ELF-1 (cell line): ENCODE measurements at regions not wholly inside any gene's neighbourhood (a gene's known extent, or its start where the extent isn't known, plus 50 kb on each side); places are given as distances from the start of the nearest gene placed in this dataset.
A peak's percentile ranks its signal among the peaks of the same experiment; 100 is the strongest.
"Not testable (repeated sequence)": the region's sequence is repeated elsewhere in the genome, so short reads cannot be mapped to it uniquely, and the experiment has no call there.

Source experiments
- DNase-seq: peaks from one replicate; pipeline ENCODE4 v3.0.0-alpha.2; 2016; ENCODE audit warnings: low read depth, low spot score

DNA sequence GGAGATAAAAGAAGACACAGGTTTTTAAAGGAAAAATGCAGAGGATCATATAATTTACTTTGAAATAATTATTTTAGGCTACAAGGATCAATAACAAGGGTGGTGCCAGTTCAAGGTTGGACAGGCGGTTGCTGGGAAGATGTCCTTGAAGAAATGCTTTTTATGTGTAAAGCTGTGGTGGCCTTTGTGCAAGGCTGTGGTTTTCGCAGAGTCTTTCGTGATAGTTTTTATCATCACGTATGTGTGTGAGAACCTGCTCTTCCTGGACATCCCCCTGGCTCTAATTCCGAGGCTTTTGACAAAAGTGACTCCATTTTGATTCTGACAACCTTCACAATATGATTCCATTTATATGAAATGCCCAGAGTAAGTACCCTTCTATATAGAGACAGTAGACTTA, 85.8 kb upstream of the COG2 start:
- DNase-seq = no peak

DNA sequence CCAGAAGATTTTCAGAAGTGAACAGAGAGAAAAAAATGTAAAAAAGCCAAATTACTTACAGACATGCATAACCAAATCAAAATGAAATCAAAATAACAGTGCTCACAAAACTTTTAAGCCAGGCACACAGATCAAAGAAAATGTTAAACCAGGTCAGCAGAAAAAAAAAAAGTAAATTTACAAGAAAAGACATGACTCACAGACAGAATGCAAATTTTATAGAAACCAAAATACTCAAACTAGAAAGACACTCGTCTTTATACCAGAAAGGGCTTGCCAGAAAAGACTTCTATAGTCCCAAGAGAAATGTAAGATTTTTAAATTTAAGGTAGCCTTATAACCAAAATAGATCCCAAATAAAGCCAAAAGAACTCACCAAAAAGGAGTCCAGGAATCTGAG, 86.5 kb upstream of the COG2 start:
- DNase-seq = no peak

DNA sequence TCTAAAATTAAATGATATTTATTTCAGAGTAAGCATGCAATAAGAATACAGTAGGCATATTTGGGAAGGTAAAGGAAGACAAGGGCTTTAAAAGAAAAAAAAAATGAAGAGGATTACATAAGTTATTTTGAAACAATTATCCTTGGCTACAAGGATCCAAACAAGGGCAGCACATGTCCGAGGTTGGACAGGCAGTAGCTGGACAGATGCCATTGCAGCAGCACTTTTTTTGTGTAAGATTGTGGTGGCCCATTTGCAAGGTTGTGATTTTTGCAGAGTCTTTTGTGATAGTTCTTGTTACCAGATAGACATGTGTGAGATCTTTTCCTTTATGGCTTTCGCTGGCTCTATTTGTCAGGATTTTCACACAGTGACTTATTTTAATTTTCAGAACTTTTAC, 89.4 kb upstream of the COG2 start:
- DNase-seq = no peak

DNA sequence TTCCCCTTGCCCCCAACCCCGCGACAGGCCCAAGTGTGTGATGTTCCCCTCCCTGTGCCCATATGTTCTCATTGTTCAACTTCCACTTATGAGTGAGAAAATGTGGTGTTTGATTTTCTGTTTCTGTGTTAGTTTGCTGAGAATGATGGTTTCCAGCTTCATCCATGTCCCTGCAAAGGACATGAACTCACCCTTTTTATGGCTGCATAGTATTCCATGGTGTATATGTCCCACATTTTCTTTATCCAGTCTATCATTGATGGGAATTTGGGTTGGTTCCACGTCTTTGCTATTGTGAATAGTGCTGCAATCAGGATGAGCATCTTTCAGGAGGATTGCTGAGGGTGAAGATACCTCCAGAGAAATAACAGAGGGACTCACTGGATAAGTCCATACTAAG, 91.3 kb upstream of the COG2 start:
- not testable (repeated sequence) for DNase-seq

DNA sequence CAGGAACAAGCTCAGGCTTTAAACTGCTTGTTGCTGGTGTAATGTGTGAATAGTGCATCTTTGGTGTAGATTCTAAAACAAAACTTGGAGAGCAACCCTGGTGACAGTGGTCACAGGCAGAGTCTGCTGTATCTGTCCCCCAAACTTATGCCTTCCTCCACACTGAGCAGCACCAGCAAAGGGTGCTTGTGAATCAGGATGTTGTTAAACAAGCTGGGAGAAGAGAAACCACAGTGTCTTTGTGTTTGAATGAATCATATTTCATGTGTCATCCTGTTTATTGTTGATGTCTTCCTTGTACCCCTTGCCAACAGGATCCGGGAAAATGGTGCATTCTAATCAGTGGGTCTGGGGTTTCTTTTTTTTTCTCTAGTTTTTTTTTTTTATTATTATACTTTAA, 91.9 kb upstream of the COG2 start:
- no peak for DNase-seq

DNA sequence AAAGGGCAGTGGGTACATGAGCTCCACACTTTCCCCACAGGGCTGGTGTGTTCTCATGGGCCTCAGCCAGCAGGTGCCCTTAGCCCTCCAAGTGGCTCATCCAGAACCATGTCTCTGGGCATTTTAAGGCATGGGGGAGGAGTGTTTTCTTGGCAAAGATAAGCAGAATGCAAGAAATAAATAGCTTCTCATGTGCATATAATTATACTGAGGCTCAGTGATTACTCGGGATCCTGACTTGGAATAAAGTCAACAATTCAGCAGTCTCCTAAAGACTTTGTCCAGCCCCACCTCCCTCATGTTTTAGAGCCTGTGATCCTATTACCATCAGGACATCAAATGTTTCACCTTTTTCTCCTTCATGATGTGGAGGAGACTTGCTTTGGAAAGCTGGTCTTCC, 92.7 kb upstream of the COG2 start:
- no peak for DNase-seq

DNA sequence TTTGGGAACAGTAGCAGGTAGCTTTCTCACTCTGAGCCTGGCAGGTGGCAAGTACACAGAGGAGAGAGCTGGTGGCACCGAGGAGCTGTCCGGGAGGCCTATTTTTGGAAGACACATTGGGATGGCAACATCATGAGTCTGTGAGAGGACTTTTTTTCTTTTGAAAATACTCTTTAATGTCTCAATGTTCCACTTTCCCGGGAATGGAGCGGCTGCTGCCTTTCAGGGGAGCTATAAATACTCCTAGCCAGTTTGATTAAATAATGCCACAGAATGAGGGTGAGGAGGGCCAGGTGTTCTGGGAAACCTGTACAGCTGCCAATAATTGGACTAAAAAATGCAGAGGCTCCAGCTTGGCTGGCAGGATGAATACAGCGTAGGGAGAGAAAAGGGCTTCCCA, 93.3 kb upstream of the COG2 start:
- DNase-seq = no peak

DNA sequence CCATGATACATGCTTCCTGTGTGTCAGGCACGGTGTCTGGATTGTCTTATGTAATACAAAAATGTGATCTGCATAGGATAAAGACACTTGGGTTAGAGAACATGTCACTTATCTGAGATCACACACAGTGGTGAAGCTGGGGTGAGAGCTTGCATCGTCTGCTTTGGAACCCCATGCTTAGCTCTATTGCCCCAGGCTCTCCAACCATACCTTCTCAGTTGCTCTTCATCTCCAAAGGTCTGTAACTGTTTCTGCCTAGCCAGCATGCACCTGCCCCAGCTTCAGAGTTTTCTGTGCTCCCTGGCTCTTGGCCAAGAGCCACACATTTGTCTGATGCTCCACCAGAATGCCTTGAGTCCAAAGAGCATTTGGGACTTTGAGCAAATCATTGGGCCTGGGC, 93.9 kb upstream of the COG2 start:
- no peak for DNase-seq

DNA sequence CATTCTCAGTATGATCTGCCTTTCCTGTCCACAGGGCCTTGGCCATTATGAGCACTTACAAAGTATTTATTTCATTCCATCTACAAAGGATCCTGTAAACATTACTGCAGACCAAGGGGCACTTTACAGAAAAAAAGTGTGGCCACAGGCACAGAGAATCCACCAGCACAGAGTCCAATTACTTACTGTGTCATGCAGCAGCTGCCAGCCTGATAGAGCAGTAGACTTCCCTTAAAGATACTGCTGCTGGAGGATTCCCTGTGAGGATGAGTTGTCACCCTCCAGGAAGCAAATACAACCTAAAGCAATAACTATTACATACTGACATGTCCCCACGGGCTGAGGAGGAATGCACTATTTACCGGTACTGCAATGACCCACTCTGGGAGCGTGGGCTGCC, 97.1 kb upstream of the COG2 start:
- no peak for DNase-seq

DNA sequence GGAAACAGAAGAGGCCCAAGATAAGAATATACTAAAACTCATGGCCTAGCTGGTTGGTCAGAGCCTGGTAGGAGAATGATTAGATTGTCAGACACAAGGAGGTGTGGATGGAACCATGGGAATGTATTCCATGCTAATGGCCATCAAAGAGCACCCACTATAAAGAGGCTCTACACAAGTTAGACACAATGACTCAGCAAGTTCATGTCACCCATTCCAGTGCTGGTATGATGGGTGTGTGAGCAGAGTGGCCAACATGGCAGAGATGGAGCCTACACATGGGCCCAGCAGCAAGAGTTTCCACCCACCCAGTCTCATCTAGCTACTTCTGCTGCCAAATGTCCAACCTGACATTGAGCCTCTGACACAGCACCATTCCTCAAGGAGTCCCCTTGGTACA, 97.5 kb upstream of the COG2 start:
- no peak for DNase-seq

DNA sequence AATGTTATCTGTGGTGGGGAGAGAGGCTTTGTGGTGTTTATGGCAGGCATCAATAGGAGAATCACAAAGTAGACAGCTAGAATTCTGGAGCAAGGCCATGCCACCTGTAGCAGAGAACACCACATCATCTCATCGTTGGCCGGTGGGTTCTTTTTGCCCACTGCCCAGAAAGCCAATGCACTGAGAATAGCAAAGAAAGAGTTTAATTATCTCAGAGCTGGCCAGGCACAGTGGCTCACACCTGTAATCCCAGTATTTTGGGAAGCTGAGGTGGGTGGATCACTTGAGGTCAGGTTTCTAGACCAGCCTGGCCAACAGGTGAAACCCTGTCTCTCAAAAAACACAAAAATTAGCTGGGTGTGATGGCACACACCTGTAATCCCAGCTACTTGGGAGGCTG, 99.2 kb upstream of the COG2 start:
- DNase-seq = no peak

DNA sequence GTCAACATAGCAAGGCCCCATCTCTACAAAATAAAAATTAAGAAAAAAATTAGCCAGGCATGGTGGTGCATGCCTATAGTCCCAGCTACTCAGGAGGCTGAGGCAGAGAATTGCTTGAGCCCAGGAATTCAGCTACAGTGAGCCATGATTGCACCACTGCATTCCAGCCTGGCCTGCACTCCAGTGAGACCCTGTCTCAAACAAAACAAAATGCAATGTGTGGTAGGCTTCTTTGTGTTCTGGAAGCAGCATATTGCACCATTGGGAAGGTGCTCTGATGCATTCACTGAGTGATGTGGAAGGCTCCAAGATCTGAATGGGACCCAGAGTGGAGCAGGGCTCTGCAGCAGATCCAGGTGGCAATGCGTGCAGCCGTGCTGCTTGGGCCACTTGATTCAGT, 99.6 kb upstream of the COG2 start:
- DNase-seq = no peak

DNA sequence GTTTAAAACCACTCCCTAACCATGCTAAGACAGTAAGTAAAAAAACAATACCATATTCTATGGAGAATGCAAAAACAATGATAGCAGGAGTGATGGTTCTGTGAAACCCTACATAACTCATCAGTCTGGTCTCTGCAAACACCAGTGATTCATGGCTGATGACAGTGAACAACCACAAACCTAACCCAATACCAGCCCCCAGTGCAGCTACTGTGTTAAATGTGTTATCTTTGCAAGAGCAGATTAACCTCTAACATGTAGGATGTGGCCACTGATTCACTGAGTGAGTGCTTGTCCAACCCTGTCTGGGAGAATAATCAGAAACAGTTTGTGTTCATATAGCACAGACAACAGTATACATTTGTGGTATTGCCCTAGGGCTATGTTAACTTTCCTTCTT, 100.2 kb upstream of the COG2 start:
- DNase-seq = no peak

DNA sequence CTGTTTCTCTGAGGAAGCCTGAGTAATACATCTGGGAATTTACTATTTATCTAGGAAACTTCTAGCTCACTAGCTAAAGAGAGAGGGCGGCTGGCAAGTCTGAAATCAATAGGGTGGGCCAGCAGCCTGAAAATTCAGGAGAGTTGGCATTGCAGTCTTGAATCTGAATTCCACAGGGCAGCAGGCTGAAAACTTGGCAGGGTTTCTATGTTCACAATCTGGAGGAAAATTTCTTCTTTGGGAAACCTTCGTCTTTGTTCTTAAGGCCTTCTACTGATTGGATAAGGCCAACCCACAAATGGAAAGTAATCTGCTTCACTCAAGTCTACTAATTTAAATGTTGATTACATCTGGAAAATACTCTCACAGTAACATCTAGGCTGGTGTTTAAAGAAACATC, 101.0 kb upstream of the COG2 start:
- DNase-seq = no peak

DNA sequence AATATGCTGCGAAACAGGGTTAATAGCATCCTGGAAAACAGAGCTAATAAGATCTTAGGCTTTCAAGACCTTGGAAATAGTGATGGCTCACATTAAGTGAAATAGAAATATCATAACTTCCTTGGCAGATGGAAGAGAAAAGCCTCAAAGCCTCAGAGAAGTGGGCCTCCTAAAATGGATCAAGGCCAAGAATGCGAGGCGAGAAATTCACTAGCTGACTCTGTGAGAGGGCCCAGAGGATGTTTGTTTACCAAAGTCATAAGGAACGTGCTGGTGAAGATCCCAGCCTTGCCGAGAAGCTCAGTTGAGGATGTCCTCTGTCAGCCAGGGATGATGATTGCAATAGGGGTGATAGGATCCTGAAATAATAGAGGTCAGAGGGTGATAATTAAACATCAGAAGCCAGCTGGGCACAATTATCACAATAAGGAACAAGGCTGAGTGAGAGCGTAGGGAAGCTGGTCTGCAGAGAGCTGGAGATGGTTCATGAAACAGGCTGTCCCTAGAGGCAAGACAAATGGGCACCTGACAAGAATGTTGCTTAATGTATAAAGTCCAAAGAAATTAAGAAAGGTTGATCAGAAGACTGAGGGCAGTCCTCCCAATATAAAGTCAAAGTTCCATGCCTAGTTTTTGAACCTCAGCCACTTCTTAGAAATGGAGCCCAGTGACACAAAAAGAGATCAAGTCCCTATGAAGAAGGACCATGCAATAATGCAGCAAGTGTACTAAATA, 101.7 kb upstream of the COG2 start:
- no peak for DNase-seq

DNA sequence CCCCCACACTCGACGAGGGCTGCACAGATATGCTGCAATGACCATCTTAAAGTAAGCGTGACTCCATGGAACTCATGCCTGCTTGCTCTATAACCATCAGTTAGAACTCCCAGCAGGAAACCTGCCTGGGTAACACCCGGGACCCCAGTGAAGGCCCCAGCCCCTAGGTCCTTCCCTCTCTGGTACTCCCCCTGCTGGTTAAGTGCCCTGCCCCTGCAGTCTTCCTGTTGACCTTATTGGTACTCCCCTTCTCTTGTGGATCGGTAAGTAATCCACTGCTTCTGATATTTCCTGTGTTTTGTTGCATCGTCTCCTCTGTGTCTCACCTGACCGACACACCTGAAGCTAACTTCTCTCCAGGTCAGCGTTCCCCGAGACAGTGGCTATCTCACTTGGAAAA, 104.8 kb upstream of the COG2 start:
- DNase-seq = peak; percentile 47

DNA sequence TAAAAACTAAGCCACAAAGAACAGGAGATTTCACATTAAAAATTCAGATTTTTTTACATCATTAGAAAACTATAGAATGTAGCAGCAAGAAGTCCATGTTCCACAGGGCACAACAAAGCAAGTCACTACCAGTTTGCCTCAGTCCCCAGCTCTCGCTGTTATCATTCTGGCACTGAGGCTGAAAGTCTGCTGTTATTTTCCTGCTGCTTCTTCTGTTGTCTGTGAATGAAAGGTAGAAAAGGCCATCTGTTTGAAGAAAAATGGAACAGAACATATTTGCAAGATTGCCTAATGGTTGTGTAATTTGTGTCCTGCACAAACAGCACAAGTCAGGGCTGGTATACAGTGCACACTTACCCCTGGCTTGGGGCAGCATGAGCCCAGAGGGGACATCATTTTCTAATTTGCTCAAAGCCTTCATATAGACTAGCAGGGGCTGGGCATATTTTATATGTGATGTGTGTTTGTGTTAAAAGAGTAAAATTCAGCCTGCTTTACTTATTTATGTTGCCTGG, 105.6 kb upstream of the COG2 start:
- no peak for DNase-seq

DNA sequence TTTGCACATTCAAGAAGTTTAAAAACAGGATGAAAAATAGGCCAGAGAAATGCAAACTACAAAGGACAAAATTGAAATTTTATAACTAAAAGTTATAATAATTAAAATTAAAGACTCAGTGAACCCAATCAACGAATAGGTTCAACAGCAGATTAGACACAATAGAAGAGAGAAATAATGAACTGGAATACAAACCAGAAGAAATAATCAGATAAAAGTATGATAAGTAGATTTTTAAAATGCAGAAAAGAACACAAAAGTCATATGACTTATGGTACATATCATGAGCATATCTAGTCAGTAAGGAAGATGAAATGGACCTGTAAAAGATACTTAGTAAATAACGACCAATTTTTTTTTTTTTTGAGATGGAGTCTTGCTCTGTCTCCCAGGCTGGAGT, 108.1 kb upstream of the COG2 start:
- no peak for DNase-seq

DNA sequence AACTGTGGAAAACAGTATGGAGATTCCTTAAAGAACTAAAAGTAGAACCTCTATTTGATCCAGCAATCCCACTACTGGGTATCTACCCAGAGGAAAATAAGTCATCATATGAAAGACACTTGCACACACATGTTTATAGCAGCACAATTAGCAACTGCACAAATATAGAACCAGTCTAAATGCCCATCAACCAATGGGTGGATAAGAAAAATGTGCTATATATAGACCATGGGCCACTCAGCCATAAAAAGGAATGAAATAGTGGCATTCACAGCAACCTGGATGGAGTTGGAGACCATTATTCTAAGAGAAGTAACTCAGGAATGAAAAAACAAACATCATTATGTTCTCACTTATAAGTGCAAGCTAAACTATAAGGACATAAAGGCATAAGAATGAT, 105.0 kb upstream of the PGBD5 start:
- no peak for DNase-seq

DNA sequence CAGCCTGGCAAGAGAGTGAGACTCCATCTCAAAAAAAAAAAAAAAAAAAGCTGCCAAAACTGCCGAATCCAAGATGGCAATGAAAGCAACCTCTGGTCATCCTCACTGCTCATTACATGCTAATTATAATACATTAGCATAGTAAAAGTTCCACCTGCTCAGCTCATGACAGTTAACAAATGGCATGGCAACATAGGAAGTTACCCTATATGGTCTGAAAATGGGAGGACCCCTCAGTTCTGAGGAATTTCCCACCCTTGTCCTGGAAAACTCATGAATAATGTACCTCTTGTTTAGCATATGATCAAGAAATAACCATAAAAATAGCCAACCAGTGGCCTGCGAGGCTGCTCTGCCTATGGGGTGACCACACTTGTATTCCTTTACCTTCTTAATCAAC, 93.1 kb upstream of the PGBD5 start:
- no peak for DNase-seq

DNA sequence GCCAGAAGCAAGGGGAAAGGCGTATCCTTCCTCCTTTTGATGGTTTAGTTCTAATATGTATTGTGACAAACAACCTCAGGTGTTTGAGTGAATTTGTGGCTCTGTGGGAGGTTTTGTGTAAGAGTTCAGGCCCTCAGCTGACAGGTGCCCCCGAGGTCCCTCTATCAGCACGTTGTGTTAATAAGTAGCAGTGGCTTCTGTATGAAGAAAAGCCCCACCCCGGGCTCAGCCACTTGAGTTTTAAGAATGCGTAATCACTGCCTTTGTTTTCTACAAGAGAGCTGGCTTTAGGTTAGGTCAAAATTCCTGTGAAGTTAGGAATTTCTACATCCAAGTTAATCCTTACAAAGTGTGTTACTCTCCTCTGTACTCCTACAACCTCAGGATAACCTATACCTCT, 92.4 kb upstream of the PGBD5 start:
- no peak for DNase-seq

DNA sequence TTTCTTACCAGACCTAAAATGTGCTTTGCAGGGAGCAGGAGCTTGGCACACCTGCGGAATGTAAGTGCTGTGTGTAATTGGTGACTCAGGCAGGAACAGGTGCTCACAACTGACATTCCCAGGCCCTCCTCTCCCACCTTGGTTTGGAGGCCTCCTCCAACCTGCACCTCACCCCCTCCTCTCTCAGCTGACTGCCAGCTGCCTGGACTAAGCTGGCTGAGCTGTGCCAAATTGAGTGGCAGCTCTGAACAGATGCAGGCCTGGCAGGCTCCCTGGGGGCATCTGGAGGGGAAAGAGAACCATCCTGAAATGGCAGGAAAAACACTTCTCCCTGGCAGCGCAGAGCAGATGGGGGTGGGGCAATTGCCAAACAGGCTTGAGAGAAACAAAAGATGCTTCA, 91.7 kb upstream of the PGBD5 start:
- DNase-seq = no peak

DNA sequence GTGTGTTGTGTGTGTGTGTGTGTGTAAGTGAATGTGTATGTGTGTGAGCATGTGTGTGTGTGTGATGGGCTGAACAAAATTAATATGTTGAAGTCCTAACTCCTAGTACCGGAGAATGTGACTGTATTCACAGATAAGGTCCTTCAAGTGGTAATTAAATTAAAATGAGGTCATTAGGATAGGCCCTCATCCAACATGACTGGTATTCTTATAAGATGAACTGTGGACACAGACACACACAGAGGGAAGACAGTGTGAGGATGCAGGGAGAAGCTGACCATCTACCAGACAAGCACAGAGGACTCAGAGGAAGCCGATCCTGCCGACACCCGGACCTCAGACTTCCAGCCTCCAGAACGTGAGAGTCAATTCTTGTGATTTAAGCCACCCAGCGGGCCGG, 91.2 kb upstream of the PGBD5 start:
- DNase-seq = no peak

DNA sequence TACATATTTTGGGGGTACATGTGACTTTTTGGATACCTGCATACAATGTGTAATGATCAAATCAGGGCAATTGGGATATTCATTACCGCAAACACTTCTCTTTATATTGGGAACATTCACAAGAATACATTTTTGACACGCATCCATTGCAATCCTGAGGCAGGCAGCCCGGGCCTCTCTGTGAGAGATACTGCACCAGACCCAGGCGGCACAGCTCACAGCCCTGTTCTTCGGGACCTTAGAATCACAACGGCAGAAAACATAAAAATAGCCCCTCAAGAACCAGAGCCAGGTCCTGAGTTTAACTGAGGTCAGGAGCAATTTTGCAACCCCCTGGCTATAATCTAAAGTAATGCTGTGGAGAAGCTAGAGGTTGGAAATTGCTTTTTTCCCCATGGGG, 90.8 kb upstream of the PGBD5 start:
- DNase-seq = no peak
